ENCODE measurements at regions not wholly inside any gene's neighbourhood (a gene's known extent, or its start where the extent isn't known, plus 50 kb on each side); places are given as distances from the start of the nearest gene placed in this dataset.
A peak's percentile ranks its signal among the peaks of the same experiment; 100 is the strongest.

- Histone ChIP-seq H2AK9ac (replicated peaks; ENCODE audit: low read depth, low read length, poor library complexity) (no peak overlapping the region), H3K4me2 (ENCODE audit: low read depth, low read length) (no peak overlapping the region), H3K14ac (replicated peaks; ENCODE audit: low read depth, low read length) (0 out of 2 replicates have a peak overlapping the region, but pooled peaks have one; percentile 38), H4K5ac (ENCODE audit: low read depth, low read length) (no peak overlapping the region), H3K18ac (ENCODE audit: low read depth, low read length) (no peak overlapping the region), H2BK15ac (ENCODE audit: low read depth, low read length) (no peak overlapping the region), H2BK120ac (ENCODE audit: low read depth, low read length) (peak overlapping the region; percentile 44; the same call in 1 of the 2 replicates), H3K27ac (ENCODE audit: insufficient read depth, low read length) (no peak overlapping the region), H2BK5ac (ENCODE audit: low read depth, low read length, poor library complexity, severe bottlenecking) (no peak overlapping the region), H2AFZ (replicated peaks; ENCODE audit: low read length, poor library complexity) (no peak overlapping the region), H3K27me3 (ENCODE audit: control insufficient read depth, insufficient read depth, low read length) (0 out of 2 replicates have a peak, but pooled peaks cover under 1% of the 10 kb centered on the region), H3K23ac (ENCODE audit: low read depth, low read length) (no peak overlapping the region), H3K4ac (ENCODE audit: low read depth, low read length) (peak overlapping the region; percentile 63; the same call in 1 of the 2 replicates), H3K56ac (ENCODE audit: extremely low read depth, insufficient read depth, low read length) (no peak overlapping the region), H3K36me3 (ENCODE audit: control insufficient read depth, insufficient read depth, low read length) (no peaks in the 10 kb centered on the region), H4K8ac (ENCODE audit: low read depth in 2 of 2, low read length in 2 of 2) (no peak overlapping the region), H3K9me3 (ENCODE audit: control insufficient read depth, insufficient read depth, low read length) (no peaks in the 10 kb centered on the region), H4K91ac (ENCODE audit: insufficient read depth, low read depth, low read length) (no peak overlapping the region; the same call in 1 of the 2 replicates), H4K20me1 (ENCODE audit: insufficient read depth, low read length) (no peaks in the 10 kb centered on the region), H2BK20ac (ENCODE audit: low read depth, low read length) (0 out of 2 replicates have a peak overlapping the region, but pooled peaks have one; percentile 30), H3K4me1 (ENCODE audit: control insufficient read depth, insufficient read depth, low read length) (peaks cover 4% of the 10 kb centered on the region), H3K79me1 (ENCODE audit: low read depth in 1 of 2, low read length in 2 of 2) (no peaks in the 10 kb centered on the region), H3K4me3 (ENCODE audit: insufficient read depth, low read depth, low read length) (no peak overlapping the region), H3K9ac (ENCODE audit: low read depth, low read length) (no peak overlapping the region), H2AK5ac (ENCODE audit: low read depth, low read length) (no peak overlapping the region; the same call in none of the 2 replicates), H3K9me1 (ENCODE audit: insufficient read depth, low read length) (no peaks in the 10 kb centered on the region)
- POLR2A ChIA-PET (ENCODE audit: unreplicated experiment), result no interaction called here
- intact Hi-C loops (cut with micrococcal nuclease), result no loop called here
- no peak for DNase-seq
- CTCF ChIA-PET, result interaction anchor here (0.7 kb wide), 1 partner anchor 31 kb away, joined by 3 read pairs; no protein-coding TSS in a partner anchor
- ATAC-seq (ENCODE audit: low read depth), result no peak
- dilution Hi-C loops (cut with HindIII; ENCODE audit: low sequenced_read_pairs, unreplicated experiment), result no loop called here
- in situ Hi-C loops (cut with MboI; ENCODE audit: low sequenced_read_pairs), result no loop called here
- no TSS peak for BruUV-seq (replicated peaks)
- TF ChIP-seq ELK1 (IDR thresholded peaks at IDR 0.05; ENCODE audit: borderline replicate concordance, low read depth, low read length) (no peak), NFE2L2 (IDR thresholded peaks at IDR 0.05; ENCODE audit: low read depth, low read length) (no peak), CHD1 (IDR thresholded peaks at IDR 0.05; ENCODE audit: low read depth, low read length) (no peak), BHLHE40 (IDR thresholded peaks at IDR 0.05; ENCODE audit: low read depth, low read length) (no peak), POLR2A (IDR thresholded peaks at IDR 0.05; ENCODE audit: low read depth, low read length) (no peak), SMC3 (IDR thresholded peaks at IDR 0.05; ENCODE audit: low read depth, low read length) (no peak), CEBPB (IDR thresholded peaks at IDR 0.05; ENCODE audit: low read depth, low read length) (no peak), FOS (IDR thresholded peaks at IDR 0.05; ENCODE audit: low read depth, low read length) (no peak), MAZ (IDR thresholded peaks at IDR 0.05; ENCODE audit: borderline replicate concordance, low read depth, low read length) (no peak), CTCF (conservative IDR thresholded peaks at IDR 0.05; ENCODE audit: low read depth, low read length) (no peak), MAFK (IDR thresholded peaks at IDR 0.05; ENCODE audit: low read depth, low read length) (no peak), USF2 (IDR thresholded peaks at IDR 0.05; ENCODE audit: low read depth, low read length) (no peak), RAD21 (IDR thresholded peaks at IDR 0.05; ENCODE audit: low read length) (no peak), RCOR1 (IDR thresholded peaks at IDR 0.05; ENCODE audit: insufficient replicate concordance, low read length) (no peak), RFX5 (IDR thresholded peaks at IDR 0.05; ENCODE audit: low read depth, low read length) (no peak), MXI1 (IDR thresholded peaks at IDR 0.05; ENCODE audit: borderline replicate concordance, low read depth, low read length) (no peak)
- no CpG with 5 or more reads among the region's 6 CpGs for WGBS, 2 experiments (ENCODE audit: extremely low coverage in 2 of 2, insufficient read length in 1 of 2)
These were observed 89.7 kb downstream of the MID1IP1 start for GRCh38 chrX:38890963-38891362.

Data from IMR-90 (cell line).